ENCODE measurements at regions not wholly inside any gene's neighbourhood (a gene's known extent, or its start where the extent isn't known, plus 50 kb on each side); places are given as distances from the start of the nearest gene placed in this dataset.
"Not testable (repeated sequence)": the region's sequence is repeated elsewhere in the genome, so short reads cannot be mapped to it uniquely, and the experiment has no call there.

GRCh38 chr5:124153588-124153987, 592.9 kb downstream of the ZNF608 start:
- no peak for DNase-seq

- no peak for DNase-seq
These were observed 597.9 kb downstream of the ZNF608 start for GRCh38 chr5:124148574-124148973.

GRCh38 chr5:124140060-124140459, 606.4 kb downstream of the ZNF608 start:
- DNase-seq: no peak

GRCh38 chr5:124139477-124139876, 607.0 kb downstream of the ZNF608 start:
- DNase-seq: no peak

- no peak for DNase-seq
These were observed 609.8 kb downstream of the ZNF608 start for GRCh38 chr5:124136609-124137008.

- no peak for DNase-seq
These were observed 611.5 kb downstream of the ZNF608 start for GRCh38 chr5:124134941-124135340.

GRCh38 chr5:124133406-124133805, 613.0 kb downstream of the ZNF608 start:
- no peak for DNase-seq

- DNase-seq: no peak
These were observed 613.6 kb downstream of the ZNF608 start for GRCh38 chr5:124132843-124133242.

GRCh38 chr5:124131466-124131865, 615.0 kb downstream of the ZNF608 start:
- no peak for DNase-seq

GRCh38 chr5:124130816-124131215, 615.6 kb downstream of the ZNF608 start:
- no peak for DNase-seq

- DNase-seq: no peak
These were observed 616.9 kb downstream of the CSNK1G3 start for GRCh38 chr5:124128867-124129266.

- DNase-seq: no peak
These were observed 614.7 kb downstream of the CSNK1G3 start for GRCh38 chr5:124126504-124127217.

- no peak for DNase-seq
These were observed 612.8 kb downstream of the CSNK1G3 start for GRCh38 chr5:124124711-124125229.

- DNase-seq: no peak
These were observed 609.2 kb downstream of the CSNK1G3 start for GRCh38 chr5:124121198-124121597.

- DNase-seq: no peak
These were observed 602.9 kb downstream of the CSNK1G3 start for GRCh38 chr5:124114911-124115310.

GRCh38 chr5:124111886-124112285, 599.9 kb downstream of the CSNK1G3 start:
- no peak for DNase-seq

- DNase-seq: no peak
These were observed 599.0 kb downstream of the CSNK1G3 start for GRCh38 chr5:124110942-124111341.

GRCh38 chr5:124105326-124105725, 593.3 kb downstream of the CSNK1G3 start:
- DNase-seq: no peak

- DNase-seq: no peak
These were observed 592.8 kb downstream of the CSNK1G3 start for GRCh38 chr5:124104821-124105220.

- no peak for DNase-seq
These were observed 592.4 kb downstream of the CSNK1G3 start for GRCh38 chr5:124104344-124104743.

- no peak for DNase-seq
These were observed 591.7 kb downstream of the CSNK1G3 start for GRCh38 chr5:124103671-124104070.

GRCh38 chr5:124103056-124103455, 591.1 kb downstream of the CSNK1G3 start:
- DNase-seq: not testable (repeated sequence)

GRCh38 chr5:124102486-124102885, 590.5 kb downstream of the CSNK1G3 start:
- DNase-seq: no peak

- DNase-seq: no peak
These were observed 581.7 kb downstream of the CSNK1G3 start for GRCh38 chr5:124093658-124094057.

GRCh38 chr5:124090115-124090514, 578.1 kb downstream of the CSNK1G3 start:
- no peak for DNase-seq

All from stimulated activated CD8-positive, alpha-beta memory T cell treated with anti-CD3 and anti-CD28 coated beads, Interleukin-4, amount 100 ng/mL, for 48 hours (primary cell).